SK-N-SH (cell line): ENCODE measurements at regions not wholly inside any gene's neighbourhood (a gene's known extent, or its start where the extent isn't known, plus 50 kb on each side); places are given as distances from the start of the nearest gene placed in this dataset.

Experiments used
- JUND ChIP-seq: IDR thresholded peaks from 2 replicates; pipeline ENCODE4 v1.4.0; 2012
- TF ChIP-seq, protein P1 (sequence below): IDR thresholded peaks from 2 replicates; pipeline ENCODE4; 2012
- TF ChIP-seq, protein P2 (sequence below): fragments of 200-600 bp; sonication (generic); IDR thresholded peaks from 2 replicates; pipeline ENCODE4 v1.6.1; 2017; ENCODE audit warnings: antibody characterized with exemption, mild to moderate bottlenecking, moderate library complexity

DNA sequence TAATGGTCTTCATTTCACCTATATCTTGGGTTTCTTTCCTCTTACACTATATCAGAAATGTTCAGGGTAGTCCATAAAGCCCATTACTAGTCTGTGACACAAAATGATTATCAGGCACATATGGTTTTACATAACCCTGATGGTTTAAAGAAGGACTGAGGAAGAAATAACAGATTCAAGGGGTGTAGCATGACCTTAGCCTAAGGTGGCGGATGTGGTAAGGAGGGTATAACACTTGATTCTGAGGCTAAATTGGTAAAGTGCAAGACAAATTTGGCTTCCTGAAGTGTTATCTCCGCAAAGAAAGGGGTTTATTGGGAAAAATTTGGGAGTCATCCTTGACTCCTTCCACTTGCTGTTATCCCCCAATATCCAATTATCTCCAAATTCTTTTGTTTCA lies 388.2 kb upstream of the RPS23 start:
- TF ChIP-seq, protein P1, sequence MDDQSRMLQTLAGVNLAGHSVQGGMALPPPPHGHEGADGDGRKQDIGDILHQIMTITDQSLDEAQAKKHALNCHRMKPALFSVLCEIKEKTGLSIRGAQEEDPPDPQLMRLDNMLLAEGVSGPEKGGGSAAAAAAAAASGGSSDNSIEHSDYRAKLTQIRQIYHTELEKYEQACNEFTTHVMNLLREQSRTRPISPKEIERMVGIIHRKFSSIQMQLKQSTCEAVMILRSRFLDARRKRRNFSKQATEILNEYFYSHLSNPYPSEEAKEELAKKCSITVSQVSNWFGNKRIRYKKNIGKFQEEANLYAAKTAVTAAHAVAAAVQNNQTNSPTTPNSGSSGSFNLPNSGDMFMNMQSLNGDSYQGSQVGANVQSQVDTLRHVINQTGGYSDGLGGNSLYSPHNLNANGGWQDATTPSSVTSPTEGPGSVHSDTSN, result no peak
- TF ChIP-seq JUND, result no peak
- TF ChIP-seq, protein P2, sequence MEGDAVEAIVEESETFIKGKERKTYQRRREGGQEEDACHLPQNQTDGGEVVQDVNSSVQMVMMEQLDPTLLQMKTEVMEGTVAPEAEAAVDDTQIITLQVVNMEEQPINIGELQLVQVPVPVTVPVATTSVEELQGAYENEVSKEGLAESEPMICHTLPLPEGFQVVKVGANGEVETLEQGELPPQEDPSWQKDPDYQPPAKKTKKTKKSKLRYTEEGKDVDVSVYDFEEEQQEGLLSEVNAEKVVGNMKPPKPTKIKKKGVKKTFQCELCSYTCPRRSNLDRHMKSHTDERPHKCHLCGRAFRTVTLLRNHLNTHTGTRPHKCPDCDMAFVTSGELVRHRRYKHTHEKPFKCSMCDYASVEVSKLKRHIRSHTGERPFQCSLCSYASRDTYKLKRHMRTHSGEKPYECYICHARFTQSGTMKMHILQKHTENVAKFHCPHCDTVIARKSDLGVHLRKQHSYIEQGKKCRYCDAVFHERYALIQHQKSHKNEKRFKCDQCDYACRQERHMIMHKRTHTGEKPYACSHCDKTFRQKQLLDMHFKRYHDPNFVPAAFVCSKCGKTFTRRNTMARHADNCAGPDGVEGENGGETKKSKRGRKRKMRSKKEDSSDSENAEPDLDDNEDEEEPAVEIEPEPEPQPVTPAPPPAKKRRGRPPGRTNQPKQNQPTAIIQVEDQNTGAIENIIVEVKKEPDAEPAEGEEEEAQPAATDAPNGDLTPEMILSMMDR, result no peak
